GM12878 (cell line): ENCODE measurements at regions not wholly inside any gene's neighbourhood (a gene's known extent, or its start where the extent isn't known, plus 50 kb on each side); places are given as distances from the start of the nearest gene placed in this dataset.

Experiments
- ATAC-seq: fragments of 200-7000 bp; cut with Tn5 transposase; 3 replicates; pipeline ENCODE4 v1.9.1; 2020; ENCODE audit warnings: mild to moderate bottlenecking, moderate library complexity
- BruUV-seq: library from RNA; stranded (reverse); fragments of 400-500 nt; replicated peaks from 2 replicates; lab custom pipeline; 2021; lab: Mats Ljungman, UMichigan
- CTCF ChIA-PET: fragments of 300-600 bp; sonication (Branson Sonifier 250); formaldehyde crosslinking; extraction: SDS; loops from one replicate; lab custom pipeline; 2021; ENCODE audit warnings: inconsistent platforms; lab: Yijun Ruan, JAX
- POLR2A ChIA-PET: fragments of 350-600 bp; formaldehyde crosslinking; extraction: SDS; loops from one replicate; lab custom pipeline; 2021; ENCODE audit warnings: inconsistent platforms; lab: Charles Lee
- RAD21 ChIA-PET: fragments of 300-600 bp; sonication (Branson Sonifier 250); formaldehyde crosslinking; loops from one replicate; lab custom pipeline; 2023; ENCODE audit warnings: antibody characterized with exemption; ENCODE audit not compliant: unreplicated experiment; lab: Charles Lee
- SMC1A ChIA-PET: fragments of 300-600 bp; sonication (Branson Sonifier 250); formaldehyde crosslinking; loops from one replicate; lab custom pipeline; 2023; ENCODE audit not compliant: unreplicated experiment, uncharacterized antibody; lab: Charles Lee
- DNase-seq: peaks from one replicate; pipeline ENCODE4 v3.0.0-alpha.2; 2011; ENCODE audit warnings: low read depth, low spot score
- FAIRE-seq: peaks from 3 replicates; lab custom pipeline; 2011; peaks lifted over from hg19 to GRCh38; lab: Jason Lieb, UNC
- H2AFZ ChIP-seq: 2 replicates; pipeline ENCODE4 v1.6.0; 2011; ENCODE audit warnings: low read depth, low read length, control low read depth; ENCODE audit not compliant: control insufficient read depth
- H3K27ac ChIP-seq: 2 replicates; pipeline ENCODE4 v1.5.1; 2011; ENCODE audit warnings: control low read depth; ENCODE audit not compliant: control insufficient read depth, insufficient read depth
- H3K27me3 ChIP-seq, 2 experiments: replicated peaks in 1 of 2; 2 replicates each; pipeline versions ENCODE4 v1.6.0 to v1.6.1; 2011; ENCODE audit warnings: low read length in 1 of 2; ENCODE audit not compliant: control insufficient read depth in 2 of 2, insufficient read depth in 2 of 2
- H3K36me3 ChIP-seq, 2 experiments: 2 replicates each; pipeline ENCODE4 v1.5.1; 2011; ENCODE audit warnings: low read length in 1 of 2; ENCODE audit not compliant: control insufficient read depth in 2 of 2, insufficient read depth in 2 of 2
- H3K4me1 ChIP-seq: 2 replicates; pipeline ENCODE4 v1.6.1; 2011; ENCODE audit warnings: mild to moderate bottlenecking, low read length, moderate library complexity, mixed read lengths; ENCODE audit not compliant: control insufficient read depth, insufficient read depth
- H3K4me2 ChIP-seq: 2 replicates; pipeline ENCODE4 v1.6.0; 2011; ENCODE audit warnings: control low read depth; ENCODE audit not compliant: control insufficient read depth, insufficient read depth
- H3K4me3 ChIP-seq: fragments of 200-600 bp; sonication (generic); 2 replicates; pipeline ENCODE4 v1.5.1; 2016
- H3K79me2 ChIP-seq: 2 replicates; pipeline ENCODE4 v1.6.0; 2011; ENCODE audit warnings: low read length; ENCODE audit not compliant: control insufficient read depth, insufficient read depth
- H3K9ac ChIP-seq: 2 replicates; pipeline ENCODE4 v1.8.0; 2011; ENCODE audit warnings: low read length, control low read depth, mixed read lengths; ENCODE audit not compliant: control insufficient read depth, insufficient read depth
- H3K9me3 ChIP-seq: replicated peaks from 3 replicates; pipeline ENCODE4 v1.5.1; 2011; ENCODE audit warnings: mild to moderate bottlenecking, low read length; ENCODE audit not compliant: control insufficient read depth, insufficient read depth
- H4K20me1 ChIP-seq: 2 replicates; pipeline ENCODE4 v1.6.0; 2011; ENCODE audit not compliant: control insufficient read depth, insufficient read depth
- ASH2L ChIP-seq: fragments of 300-600, 200-600 bp; sonication (generic); IDR thresholded peaks from 2 replicates; pipeline ENCODE4 v1.6.1; 2017; ENCODE audit warnings: low read depth, mild to moderate bottlenecking, borderline replicate concordance
- CBX3 ChIP-seq: fragments of 200-600 bp; sonication (generic); IDR thresholded peaks from 2 replicates; pipeline ENCODE4 v1.6.1; 2016; ENCODE audit warnings: low read depth, borderline replicate concordance
- CBX5 ChIP-seq: sonication (generic); IDR thresholded peaks from 2 replicates; pipeline ENCODE4 v1.6.1; 2016; ENCODE audit warnings: low read depth, moderate library complexity, mild to moderate bottlenecking, inconsistent platforms
- CREB1 ChIP-seq: IDR thresholded peaks from 2 replicates; pipeline ENCODE4 v1.6.1; 2012; ENCODE audit warnings: low read depth, mild to moderate bottlenecking, inconsistent platforms
- E2F8 ChIP-seq: fragments of 450-650 bp; IDR thresholded peaks from 2 replicates; pipeline ENCODE4 v1.6.1; 2018; ENCODE audit warnings: mild to moderate bottlenecking, low read depth, moderate library complexity; ENCODE audit not compliant: partially characterized antibody
- FOXM1 ChIP-seq: IDR thresholded peaks from 2 replicates; pipeline ENCODE4 v1.6.1; 2012; ENCODE audit warnings: low read depth, mild to moderate bottlenecking, inconsistent platforms, low read length, moderate library complexity
- GABPA ChIP-seq: IDR thresholded peaks from 2 replicates; pipeline ENCODE4 v1.6.1; 2014; ENCODE audit warnings: antibody characterized with exemption, low read depth, mild to moderate bottlenecking, inconsistent platforms
- HDAC6 ChIP-seq: fragments of 200-600 bp; sonication (generic); IDR thresholded peaks from one replicate; pipeline ENCODE4 v1.8.0; 2017; ENCODE audit warnings: antibody characterized with exemption; ENCODE audit not compliant: unreplicated experiment
- NRF1 ChIP-seq: conservative IDR thresholded peaks from 2 replicates; pipeline ENCODE4 v1.6.1; 2011; ENCODE audit warnings: mild to moderate bottlenecking, low read depth, low read length, improper control_type of control experiment
- PAX8 ChIP-seq: fragments of 450-650 bp; IDR thresholded peaks from 2 replicates; pipeline ENCODE4 v1.6.1; 2017; ENCODE audit warnings: mild to moderate bottlenecking, moderate library complexity
- SIN3A ChIP-seq: IDR thresholded peaks from 2 replicates; pipeline ENCODE4 v1.6.1; 2012; ENCODE audit warnings: low read depth, low read length, improper control_type of control experiment
- SIX5 ChIP-seq: IDR thresholded peaks from 2 replicates; pipeline ENCODE4 v1.6.1; 2011; ENCODE audit warnings: mild to moderate bottlenecking, low read depth, low read length, moderate library complexity; ENCODE audit not compliant: severe bottlenecking
- SMAD1 ChIP-seq: fragments of 450-650 bp; IDR thresholded peaks from 2 replicates; pipeline ENCODE4 v1.6.1; 2018; ENCODE audit warnings: mild to moderate bottlenecking, low read depth; ENCODE audit not compliant: partially characterized antibody
- WGBS: methylation state at CpG from one replicate; pipeline ENCODE4 v1.1.6; 2016; ENCODE audit warnings: low lambda C conversion rate; ENCODE audit not compliant: insufficient replicate concordance, insufficient coverage; ENCODE audit errors: missing lambda C conversion rate; 5-methylcytosine and 5-hydroxymethylcytosine counted together
- in situ Hi-C: fragments of 300-500 bp; cut with MboI; formaldehyde crosslinking; loops from 9 replicates; pipeline ENCODE4 v1.14.3; 2018; ENCODE audit warnings: mixed read lengths
- intact Hi-C: fragments of 100-400 bp; cut with micrococcal nuclease; formaldehyde crosslinking; loops from one replicate; pipeline ENCODE4 v1.14.2; 2022; ENCODE audit not compliant: unreplicated experiment
- TF ChIP-seq, protein P1 (sequence below): IDR thresholded peaks from 2 replicates; pipeline ENCODE4 v1.6.1; 2011; ENCODE audit warnings: mild to moderate bottlenecking, low read depth, low read length, moderate library complexity; ENCODE audit not compliant: insufficient replicate concordance
- TF ChIP-seq, protein P2 (sequence below): fragments of 150-350 bp; IDR thresholded peaks from 2 replicates; pipeline ENCODE4 v1.6.1; 2016; ENCODE audit warnings: low read depth, low read length
- TF ChIP-seq, protein P3 (sequence below): fragments of 450-650 bp; IDR thresholded peaks from 2 replicates; pipeline ENCODE4 v1.6.1; 2014; ENCODE audit warnings: mild to moderate bottlenecking

GRCh38 chr12:114767084-114767760 lies 83.2 kb upstream of the TBX3 start:
- ChIA-PET RAD21 (no interaction called here), CTCF (no interaction called here), SMC1A (no interaction called here)
- no peaks in the 10 kb centered on the region for H3K4me1 ChIP-seq
- in situ Hi-C loops, result no loop called here
- intact Hi-C loops, result no loop called here
- no peak overlapping the region for H3K4me3 ChIP-seq
- ATAC-seq, result no peak
- no peak overlapping the region for H3K27ac ChIP-seq
- no peaks in the 10 kb centered on the region for H4K20me1 ChIP-seq
- WGBS, result 72% methylated on average over 19 of the region's 19 CpGs
- no TSS peak for BruUV-seq
- H3K4me2 ChIP-seq, result no peak overlapping the region
- TF ChIP-seq FOXM1 (no peak), PAX8 (no peak), CREB1 (no peak), SIN3A (no peak), SMAD1 (no peak), ASH2L (no peak), GABPA (no peak), CBX5 (no peak), NRF1 (no peak), HDAC6 (no peak), E2F8 (no peak), CBX3 (no peak), SIX5 (no peak)
- TF ChIP-seq, protein P1, sequence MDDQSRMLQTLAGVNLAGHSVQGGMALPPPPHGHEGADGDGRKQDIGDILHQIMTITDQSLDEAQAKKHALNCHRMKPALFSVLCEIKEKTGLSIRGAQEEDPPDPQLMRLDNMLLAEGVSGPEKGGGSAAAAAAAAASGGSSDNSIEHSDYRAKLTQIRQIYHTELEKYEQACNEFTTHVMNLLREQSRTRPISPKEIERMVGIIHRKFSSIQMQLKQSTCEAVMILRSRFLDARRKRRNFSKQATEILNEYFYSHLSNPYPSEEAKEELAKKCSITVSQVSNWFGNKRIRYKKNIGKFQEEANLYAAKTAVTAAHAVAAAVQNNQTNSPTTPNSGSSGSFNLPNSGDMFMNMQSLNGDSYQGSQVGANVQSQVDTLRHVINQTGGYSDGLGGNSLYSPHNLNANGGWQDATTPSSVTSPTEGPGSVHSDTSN, result no peak
- TF ChIP-seq, protein P2, sequence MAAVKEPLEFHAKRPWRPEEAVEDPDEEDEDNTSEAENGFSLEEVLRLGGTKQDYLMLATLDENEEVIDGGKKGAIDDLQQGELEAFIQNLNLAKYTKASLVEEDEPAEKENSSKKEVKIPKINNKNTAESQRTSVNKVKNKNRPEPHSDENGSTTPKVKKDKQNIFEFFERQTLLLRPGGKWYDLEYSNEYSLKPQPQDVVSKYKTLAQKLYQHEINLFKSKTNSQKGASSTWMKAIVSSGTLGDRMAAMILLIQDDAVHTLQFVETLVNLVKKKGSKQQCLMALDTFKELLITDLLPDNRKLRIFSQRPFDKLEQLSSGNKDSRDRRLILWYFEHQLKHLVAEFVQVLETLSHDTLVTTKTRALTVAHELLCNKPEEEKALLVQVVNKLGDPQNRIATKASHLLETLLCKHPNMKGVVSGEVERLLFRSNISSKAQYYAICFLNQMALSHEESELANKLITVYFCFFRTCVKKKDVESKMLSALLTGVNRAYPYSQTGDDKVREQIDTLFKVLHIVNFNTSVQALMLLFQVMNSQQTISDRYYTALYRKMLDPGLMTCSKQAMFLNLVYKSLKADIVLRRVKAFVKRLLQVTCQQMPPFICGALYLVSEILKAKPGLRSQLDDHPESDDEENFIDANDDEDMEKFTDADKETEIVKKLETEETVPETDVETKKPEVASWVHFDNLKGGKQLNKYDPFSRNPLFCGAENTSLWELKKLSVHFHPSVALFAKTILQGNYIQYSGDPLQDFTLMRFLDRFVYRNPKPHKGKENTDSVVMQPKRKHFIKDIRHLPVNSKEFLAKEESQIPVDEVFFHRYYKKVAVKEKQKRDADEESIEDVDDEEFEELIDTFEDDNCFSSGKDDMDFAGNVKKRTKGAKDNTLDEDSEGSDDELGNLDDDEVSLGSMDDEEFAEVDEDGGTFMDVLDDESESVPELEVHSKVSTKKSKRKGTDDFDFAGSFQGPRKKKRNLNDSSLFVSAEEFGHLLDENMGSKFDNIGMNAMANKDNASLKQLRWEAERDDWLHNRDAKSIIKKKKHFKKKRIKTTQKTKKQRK, result no peak
- TF ChIP-seq, protein P3, sequence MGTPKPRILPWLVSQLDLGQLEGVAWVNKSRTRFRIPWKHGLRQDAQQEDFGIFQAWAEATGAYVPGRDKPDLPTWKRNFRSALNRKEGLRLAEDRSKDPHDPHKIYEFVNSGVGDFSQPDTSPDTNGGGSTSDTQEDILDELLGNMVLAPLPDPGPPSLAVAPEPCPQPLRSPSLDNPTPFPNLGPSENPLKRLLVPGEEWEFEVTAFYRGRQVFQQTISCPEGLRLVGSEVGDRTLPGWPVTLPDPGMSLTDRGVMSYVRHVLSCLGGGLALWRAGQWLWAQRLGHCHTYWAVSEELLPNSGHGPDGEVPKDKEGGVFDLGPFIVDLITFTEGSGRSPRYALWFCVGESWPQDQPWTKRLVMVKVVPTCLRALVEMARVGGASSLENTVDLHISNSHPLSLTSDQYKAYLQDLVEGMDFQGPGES, result no peak
- TF ChIP-seq, all 136 proteins: peak for 0
- POLR2A ChIA-PET, result no interaction called here
- Histone ChIP-seq H3K9me3 (no peaks in the 10 kb centered on the region), H3K27me3 (no peaks in the 10 kb centered on the region), H3K9ac (no peak overlapping the region), H3K79me2 (no peaks in the 10 kb centered on the region), H3K36me3 (no peaks in the 10 kb centered on the region), H2AFZ (no peak overlapping the region)
- DNase-seq (no peak), FAIRE-seq (no peak)
